ENCODE measurements at regions not wholly inside any gene's neighbourhood (a gene's known extent, or its start where the extent isn't known, plus 50 kb on each side); places are given as distances from the start of the nearest gene placed in this dataset.

DNA sequence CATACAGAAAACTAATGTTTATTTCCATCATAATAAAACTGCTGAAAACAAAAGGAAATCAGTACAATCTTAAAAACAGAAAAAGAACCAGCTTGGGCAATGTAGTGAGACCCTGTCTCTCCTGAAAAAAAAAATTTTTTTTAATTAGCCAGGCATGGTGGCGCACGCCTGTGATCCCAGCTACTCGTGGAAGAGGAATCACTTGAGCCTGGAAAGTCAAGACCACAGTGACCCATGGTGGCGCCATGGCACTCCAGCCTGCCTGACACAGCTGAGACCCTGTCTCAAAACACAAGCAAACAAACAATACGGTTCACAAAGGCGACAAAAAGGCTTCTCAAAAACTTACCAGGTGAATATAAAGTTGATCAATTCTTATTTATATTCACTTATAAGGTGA lies 289.7 kb downstream of the BRD1 start:
- Histone ChIP-seq H3K9ac (ENCODE audit: low read length) (no peak overlapping the region), H2AFZ (ENCODE audit: low read length) (no peak overlapping the region), H3K27me3 (replicated peaks; ENCODE audit: insufficient read depth, low read length) (no peaks in the 10 kb centered on the region), H3K4me1 (ENCODE audit: low read length) (no peaks in the 10 kb centered on the region), H3K9me3 (replicated peaks; ENCODE audit: insufficient read depth, low read length) (no peaks in the 10 kb centered on the region), H3K4me3 (ENCODE audit: low read length) (no peak overlapping the region), H3F3A (ENCODE audit: insufficient read depth, low read length) (no peaks in the 10 kb centered on the region), H3K4me2 (ENCODE audit: low read depth, low read length) (no peak overlapping the region), H3K27ac (ENCODE audit: low read length) (no peak overlapping the region), H3K36me3 (replicated peaks; ENCODE audit: insufficient read depth, low read length) (no peaks in the 10 kb centered on the region), H4K20me1 (ENCODE audit: insufficient read depth, low read length) (no peaks in the 10 kb centered on the region), H3K79me2 (ENCODE audit: low read length) (0 out of 2 replicates have a peak, but pooled peaks cover 5% of the 10 kb centered on the region), H3K9me2 (replicated peaks; ENCODE audit: insufficient read depth, low read length) (no peaks in the 10 kb centered on the region)
- DNase-seq: no peak
- TF ChIP-seq EZH2phosphoT487 (IDR thresholded peaks at IDR 0.05; ENCODE audit: low read length): no peak
- TF ChIP-seq EZH2 (optimal IDR thresholded peaks at IDR 0.05; ENCODE audit: low read depth, low read length): no peak
- TF ChIP-seq, protein P1, sequence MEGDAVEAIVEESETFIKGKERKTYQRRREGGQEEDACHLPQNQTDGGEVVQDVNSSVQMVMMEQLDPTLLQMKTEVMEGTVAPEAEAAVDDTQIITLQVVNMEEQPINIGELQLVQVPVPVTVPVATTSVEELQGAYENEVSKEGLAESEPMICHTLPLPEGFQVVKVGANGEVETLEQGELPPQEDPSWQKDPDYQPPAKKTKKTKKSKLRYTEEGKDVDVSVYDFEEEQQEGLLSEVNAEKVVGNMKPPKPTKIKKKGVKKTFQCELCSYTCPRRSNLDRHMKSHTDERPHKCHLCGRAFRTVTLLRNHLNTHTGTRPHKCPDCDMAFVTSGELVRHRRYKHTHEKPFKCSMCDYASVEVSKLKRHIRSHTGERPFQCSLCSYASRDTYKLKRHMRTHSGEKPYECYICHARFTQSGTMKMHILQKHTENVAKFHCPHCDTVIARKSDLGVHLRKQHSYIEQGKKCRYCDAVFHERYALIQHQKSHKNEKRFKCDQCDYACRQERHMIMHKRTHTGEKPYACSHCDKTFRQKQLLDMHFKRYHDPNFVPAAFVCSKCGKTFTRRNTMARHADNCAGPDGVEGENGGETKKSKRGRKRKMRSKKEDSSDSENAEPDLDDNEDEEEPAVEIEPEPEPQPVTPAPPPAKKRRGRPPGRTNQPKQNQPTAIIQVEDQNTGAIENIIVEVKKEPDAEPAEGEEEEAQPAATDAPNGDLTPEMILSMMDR (IDR thresholded peaks at IDR 0.05; ENCODE audit: low read length): no peak

DNA sequence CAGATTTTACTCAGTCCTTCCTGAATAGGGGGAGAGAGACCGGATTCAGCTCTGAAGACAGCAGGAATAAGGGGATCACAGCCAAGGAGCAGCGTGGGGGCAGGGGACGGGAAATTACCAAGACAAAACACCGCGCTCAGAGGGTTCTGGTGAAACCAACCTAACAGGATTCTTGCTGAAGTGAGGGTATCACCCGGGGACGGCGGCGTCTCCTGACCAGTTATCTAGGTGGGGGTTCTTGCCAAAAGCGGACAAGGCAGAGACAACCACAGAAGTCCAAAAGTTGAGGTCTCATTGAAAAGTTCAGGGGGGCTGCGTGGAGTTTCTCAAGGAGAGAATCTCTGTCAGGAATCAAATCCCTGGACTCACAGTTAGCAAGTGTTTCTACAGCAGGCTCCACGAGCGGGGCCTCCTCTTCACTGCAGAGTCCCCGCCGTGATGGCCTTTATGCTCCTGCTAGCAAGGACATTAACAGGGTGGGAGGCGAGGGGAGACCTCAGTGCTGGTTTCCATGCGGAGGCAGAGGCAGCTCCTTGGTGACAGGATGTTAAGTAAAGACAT lies 291.0 kb downstream of the BRD1 start:
- H3K9ac ChIP-seq (ENCODE audit: low read length): no peak overlapping the region
- DNase-seq: no peak
- no peaks in the 10 kb centered on the region for H3K9me2 ChIP-seq (replicated peaks; ENCODE audit: insufficient read depth, low read length)
- H2AFZ ChIP-seq (ENCODE audit: low read length): no peak overlapping the region
- no peak overlapping the region for H3K27ac ChIP-seq (ENCODE audit: low read length)
- H3K27me3 ChIP-seq (replicated peaks; ENCODE audit: insufficient read depth, low read length): no peaks in the 10 kb centered on the region
- no peaks in the 10 kb centered on the region for H3F3A ChIP-seq (ENCODE audit: insufficient read depth, low read length)
- H3K79me2 ChIP-seq (ENCODE audit: low read length): peaks cover 5% of the 10 kb centered on the region; the same call in 1 of the 2 replicates
- no peaks in the 10 kb centered on the region for H4K20me1 ChIP-seq (ENCODE audit: insufficient read depth, low read length)
- no peaks in the 10 kb centered on the region for H3K9me3 ChIP-seq (replicated peaks; ENCODE audit: insufficient read depth, low read length)
- no peak for TF ChIP-seq EZH2 (optimal IDR thresholded peaks at IDR 0.05; ENCODE audit: low read depth, low read length)
- TF ChIP-seq, protein P1 (IDR thresholded peaks at IDR 0.05; ENCODE audit: low read length): no peak
- no peak for TF ChIP-seq EZH2phosphoT487 (IDR thresholded peaks at IDR 0.05; ENCODE audit: low read length)
- H3K36me3 ChIP-seq (replicated peaks; ENCODE audit: insufficient read depth, low read length): no peaks in the 10 kb centered on the region
- no peak overlapping the region for H3K4me3 ChIP-seq (ENCODE audit: low read length)
- H3K4me1 ChIP-seq (ENCODE audit: low read length): no peaks in the 10 kb centered on the region
- no peak overlapping the region for H3K4me2 ChIP-seq (ENCODE audit: low read depth, low read length)

DNA sequence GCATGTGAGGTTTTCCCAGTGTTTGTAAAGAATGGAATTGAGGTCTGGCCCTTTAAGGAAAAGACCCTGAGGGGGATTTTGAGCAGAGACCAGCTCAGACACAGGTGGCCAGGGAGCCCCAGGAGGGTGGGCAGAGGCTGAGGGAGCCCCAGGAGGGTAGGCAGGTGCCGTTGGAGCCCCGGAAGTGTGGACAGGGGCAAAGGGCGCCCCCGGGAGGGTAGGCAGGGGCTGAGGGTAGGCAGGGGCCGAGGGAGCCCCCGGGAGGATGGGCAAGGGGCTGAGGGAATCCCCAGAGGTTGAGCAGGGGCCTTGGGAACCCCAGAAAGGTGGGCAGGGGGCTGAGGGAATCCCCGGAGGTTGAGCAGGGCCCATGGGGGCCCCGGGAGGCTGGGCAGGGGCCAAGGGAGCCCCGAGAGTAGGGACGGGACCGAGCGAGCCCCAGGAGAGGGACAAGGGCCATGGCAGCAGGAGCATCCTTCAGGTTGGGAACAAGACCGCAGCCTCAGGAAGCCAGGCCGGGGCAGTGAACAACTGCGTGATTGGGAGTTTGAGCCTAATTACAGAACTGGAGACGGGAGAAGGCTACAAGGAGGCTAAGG lies 292.0 kb downstream of the BRD1 start:
- TF ChIP-seq, protein P1 (IDR thresholded peaks at IDR 0.05; ENCODE audit: low read length): no peak
- no peak overlapping the region for H3K9ac ChIP-seq (ENCODE audit: low read length)
- no peak for DNase-seq

More for the DNA sequence above, 292.0 kb downstream of the BRD1 start:
- no peak overlapping the region for H2AFZ ChIP-seq (ENCODE audit: low read length)
- H3K79me2 ChIP-seq (ENCODE audit: low read length): peaks cover 5% of the 10 kb centered on the region; the same call in 1 of the 2 replicates
- no peaks in the 10 kb centered on the region for H3K27me3 ChIP-seq (replicated peaks; ENCODE audit: insufficient read depth, low read length)
- H3K4me1 ChIP-seq (ENCODE audit: low read length): no peaks in the 10 kb centered on the region
- no peaks in the 10 kb centered on the region for H3F3A ChIP-seq (ENCODE audit: insufficient read depth, low read length)
- H3K4me3 ChIP-seq (ENCODE audit: low read length): no peak overlapping the region
- no peaks in the 10 kb centered on the region for H4K20me1 ChIP-seq (ENCODE audit: insufficient read depth, low read length)
- no peaks in the 10 kb centered on the region for H3K9me3 ChIP-seq (replicated peaks; ENCODE audit: insufficient read depth, low read length)
- no peak overlapping the region for H3K27ac ChIP-seq (ENCODE audit: low read length)
- H3K9me2 ChIP-seq (replicated peaks; ENCODE audit: insufficient read depth, low read length): no peaks in the 10 kb centered on the region
- no peaks in the 10 kb centered on the region for H3K36me3 ChIP-seq (replicated peaks; ENCODE audit: insufficient read depth, low read length)
- H3K4me2 ChIP-seq (ENCODE audit: low read depth, low read length): no peak overlapping the region

Measured in MM.1S (cell line).